NT2/D1 (cell line): ENCODE measurements at regions not wholly inside any gene's neighbourhood (a gene's known extent, or its start where the extent isn't known, plus 50 kb on each side); places are given as distances from the start of the nearest gene placed in this dataset.

ENCODE experiments used
- SUZ12 ChIP-seq: IDR thresholded peaks from 2 replicates; pipeline ENCODE4 v1.6.1; 2011; ENCODE audit not compliant: insufficient read length, insufficient read depth; ENCODE audit errors: extremely low read depth
- YY1 ChIP-seq: IDR thresholded peaks from 2 replicates; pipeline ENCODE4 v1.6.1; 2011; ENCODE audit not compliant: insufficient read length, insufficient read depth
- ZNF274 ChIP-seq: IDR thresholded peaks from 2 replicates; pipeline ENCODE4 v1.6.1; 2011; ENCODE audit warnings: mild to moderate bottlenecking, low read depth, low read length

DNA sequence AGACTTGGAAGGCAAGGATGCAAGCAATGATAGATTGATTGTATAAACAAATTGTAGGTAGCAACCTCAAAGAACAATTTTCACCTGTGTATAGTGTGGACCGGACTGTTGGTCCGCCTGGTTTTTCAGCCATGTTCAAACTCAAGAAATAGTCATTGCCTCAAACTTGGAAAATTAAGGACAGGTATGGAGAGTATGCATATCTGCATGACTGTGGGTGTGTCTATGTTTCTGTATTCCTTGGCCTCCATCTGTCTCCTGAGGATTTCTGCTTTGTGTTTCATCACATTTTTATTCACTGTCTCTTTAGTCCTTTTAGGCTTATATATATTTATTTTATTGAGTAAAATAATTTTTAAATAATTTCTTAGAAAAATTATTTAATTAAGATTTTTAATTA lies 53.9 kb upstream of the RASA2 start:
- TF ChIP-seq SUZ12 (no peak), ZNF274 (no peak), YY1 (no peak)
